SK-N-SH (cell line): ENCODE measurements at regions not wholly inside any gene's neighbourhood (a gene's known extent, or its start where the extent isn't known, plus 50 kb on each side); places are given as distances from the start of the nearest gene placed in this dataset.

Experiments
- CTCF ChIA-PET: fragments of 300-600, 350-600 bp; formaldehyde crosslinking; extraction: SDS; loops from one replicate; lab custom pipeline; 2021; lab: Yijun Ruan, JAX
- POLR2A ChIA-PET: fragments of 350-600 bp; sonication (Branson Sonifier 250); formaldehyde crosslinking; extraction: SDS; loops from one replicate; lab custom pipeline; 2020; ENCODE audit warnings: antibody characterized with exemption, inconsistent platforms; lab: Yijun Ruan, JAX
- DNase-seq: peaks from one replicate; pipeline ENCODE4 v3.0.0; 2012
- H2AFZ ChIP-seq: fragments of 200-600 bp; sonication (generic); 2 replicates; pipeline ENCODE4 v1.8.1; 2016; ENCODE audit warnings: antibody characterized with exemption, mild to moderate bottlenecking, low read depth
- H3F3A ChIP-seq: fragments of 200-600 bp; sonication (generic); replicated peaks from 2 replicates; pipeline ENCODE3; 2016; ENCODE audit warnings: antibody characterized with exemption, mild to moderate bottlenecking; ENCODE audit not compliant: insufficient read depth
- H3K27ac ChIP-seq, 2 experiments: fragments of 200-500 bp in 1 of 2; fragments of 200-600 bp in 1 of 2; sonication (Bioruptor generic) in 1 of 2; sonication (generic), shearing (Covaris generic) in 1 of 2; 2 replicates each; pipeline versions ENCODE4 v1.5.1 to v1.6.1; 2014 to 2016; ENCODE audit warnings: low read depth in 2 of 2, inconsistent platforms in 1 of 2, low read length in 1 of 2, mild to moderate bottlenecking in 1 of 2, mixed read lengths in 1 of 2
- H3K27me3 ChIP-seq: fragments of 200-600 bp; sonication (generic), shearing (Covaris generic); 2 replicates; pipeline ENCODE4 v1.6.1; 2016; ENCODE audit warnings: mixed run types; ENCODE audit not compliant: insufficient read depth
- H3K36me3 ChIP-seq, 2 experiments: fragments of 200-500 bp in 1 of 2; fragments of 200-600 bp in 1 of 2; sonication (Bioruptor generic) in 1 of 2; sonication (generic) in 1 of 2; replicated peaks in 1 of 2; 2 replicates each; pipeline versions ENCODE3 to v1.5.1; 2014 to 2016; ENCODE audit warnings: low read length in 1 of 2, mild to moderate bottlenecking in 1 of 2; ENCODE audit not compliant: insufficient read depth in 2 of 2, control insufficient read depth in 1 of 2
- H3K4me1 ChIP-seq, 2 experiments: fragments of 200-500 bp in 1 of 2; fragments of 200-600 bp in 1 of 2; sonication (Bioruptor generic) in 1 of 2; sonication (generic), shearing (Covaris generic) in 1 of 2; 2 replicates each; pipeline versions ENCODE4 v1.5.1 to v1.6.1; 2014 to 2016; ENCODE audit warnings: low read depth in 1 of 2, low read length in 1 of 2, mixed run types in 1 of 2; ENCODE audit not compliant: insufficient read depth in 2 of 2, control insufficient read depth in 1 of 2
- H3K4me2 ChIP-seq: fragments of 200-600 bp; sonication (generic), shearing (Covaris generic); 2 replicates; pipeline ENCODE4 v1.6.1; 2017; ENCODE audit warnings: mixed run types
- H3K4me3 ChIP-seq, 2 experiments: fragments of 200-500 bp in 1 of 2; fragments of 200-600 bp in 1 of 2; sonication (Bioruptor generic) in 1 of 2; sonication (generic), shearing (Covaris generic) in 1 of 2; 2 replicates each; pipeline versions ENCODE4 v1.5.1 to v1.8.1; 2014 to 2016; ENCODE audit warnings: low read depth in 2 of 2, inconsistent platforms in 1 of 2, low read length in 1 of 2, mild to moderate bottlenecking in 1 of 2, mixed read lengths in 1 of 2, moderate library complexity in 1 of 2
- H3K79me2 ChIP-seq: fragments of 200-600 bp; sonication (generic); 2 replicates; pipeline ENCODE4 v1.8.1; 2017; ENCODE audit warnings: mild to moderate bottlenecking; ENCODE audit not compliant: insufficient read depth
- H3K9ac ChIP-seq: fragments of 200-600 bp; sonication (generic); 2 replicates; pipeline ENCODE4 v1.6.1; 2017; ENCODE audit warnings: mixed run types
- H3K9me2 ChIP-seq: fragments of 200-600 bp; sonication (generic); 2 replicates; pipeline ENCODE4 v1.6.1; 2017; ENCODE audit warnings: mixed run types
- H3K9me3 ChIP-seq: fragments of 200-600 bp; sonication (generic); 2 replicates; pipeline ENCODE4 v1.6.1; 2017; ENCODE audit warnings: mixed run types, mild to moderate bottlenecking, moderate library complexity
- H4K20me1 ChIP-seq: fragments of 200-600 bp; sonication (generic); 2 replicates; pipeline ENCODE4 v1.6.1; 2017; ENCODE audit warnings: mild to moderate bottlenecking, mixed run types; ENCODE audit not compliant: insufficient read depth
- CHD2 ChIP-seq: fragments of 150-350 bp; IDR thresholded peaks from 2 replicates; pipeline ENCODE4 v1.6.1; 2018; ENCODE audit warnings: low read length; ENCODE audit not compliant: partially characterized antibody
- CTCF ChIP-seq: fragments of 200-600 bp; sonication (generic); IDR thresholded peaks from 2 replicates; pipeline ENCODE4 v1.6.1; 2017; ENCODE audit warnings: antibody characterized with exemption, mild to moderate bottlenecking, moderate library complexity
- ELF1 ChIP-seq: IDR thresholded peaks from 2 replicates; pipeline ENCODE4 v1.4.0; 2012
- FOSL2 ChIP-seq: IDR thresholded peaks from 2 replicates; pipeline ENCODE4 v1.4.0; 2012; ENCODE audit warnings: low read depth, mild to moderate bottlenecking, moderate library complexity, borderline replicate concordance
- FOXM1 ChIP-seq: IDR thresholded peaks from 2 replicates; pipeline ENCODE4 v1.4.0; 2012; ENCODE audit warnings: low read depth, mild to moderate bottlenecking
- GABPA ChIP-seq: IDR thresholded peaks from 2 replicates; pipeline ENCODE4 v1.4.0; 2012; ENCODE audit warnings: low read depth, mild to moderate bottlenecking
- IRF3 ChIP-seq: fragments of 150-350 bp; IDR thresholded peaks from 2 replicates; pipeline ENCODE4 v1.6.1; 2016; ENCODE audit warnings: mild to moderate bottlenecking, low read depth, low read length
- JUND ChIP-seq: IDR thresholded peaks from 2 replicates; pipeline ENCODE4 v1.4.0; 2012
- MEF2A ChIP-seq: IDR thresholded peaks from 2 replicates; pipeline ENCODE4 v1.4.0; 2012; ENCODE audit warnings: low read depth, borderline replicate concordance
- NFIC ChIP-seq: IDR thresholded peaks from 2 replicates; pipeline ENCODE4 v1.4.0; 2012; ENCODE audit warnings: borderline replicate concordance
- NRF1 ChIP-seq: IDR thresholded peaks from 2 replicates; pipeline ENCODE4 v1.6.1; 2012; ENCODE audit warnings: low read depth, mild to moderate bottlenecking, low read length
- PBX3 ChIP-seq: IDR thresholded peaks from 2 replicates; pipeline ENCODE4; 2012
- RAD21 ChIP-seq: IDR thresholded peaks from 2 replicates; pipeline ENCODE4 v1.6.1; 2012; ENCODE audit warnings: mild to moderate bottlenecking, low read length
- RCOR1 ChIP-seq: fragments of 150-350 bp; IDR thresholded peaks from 2 replicates; pipeline ENCODE4 v1.6.1; 2017; ENCODE audit warnings: antibody characterized with exemption, low read length
- REST ChIP-seq: IDR thresholded peaks from 2 replicates; pipeline ENCODE4 v1.6.1; 2012; ENCODE audit warnings: mild to moderate bottlenecking, low read depth, low read length, moderate library complexity
- RFX5 ChIP-seq: IDR thresholded peaks from 2 replicates; pipeline ENCODE4 v1.6.1; 2012; ENCODE audit warnings: mild to moderate bottlenecking, improper control_type of control experiment, low read length
- RXRA ChIP-seq: IDR thresholded peaks from 2 replicates; pipeline ENCODE4 v1.4.0; 2012; ENCODE audit warnings: low read depth, mild to moderate bottlenecking, borderline replicate concordance
- SIN3A ChIP-seq: IDR thresholded peaks from 2 replicates; pipeline ENCODE4 v1.6.1; 2012; ENCODE audit warnings: low read depth, mild to moderate bottlenecking, low read length, moderate library complexity, borderline replicate concordance
- SMC3 ChIP-seq: IDR thresholded peaks from 2 replicates; pipeline ENCODE4 v1.6.1; 2012; ENCODE audit warnings: low read depth, low read length, improper control_type of control experiment
- TCF12 ChIP-seq: IDR thresholded peaks from 2 replicates; pipeline ENCODE4 v1.4.0; 2012
- TEAD4 ChIP-seq: IDR thresholded peaks from 2 replicates; pipeline ENCODE4 v1.4.0; 2012; ENCODE audit warnings: mild to moderate bottlenecking, borderline replicate concordance; ENCODE audit not compliant: insufficient read depth
- USF2 ChIP-seq: fragments of 150-350 bp; IDR thresholded peaks from 2 replicates; pipeline ENCODE4 v1.6.1; 2017; ENCODE audit warnings: antibody characterized with exemption, low read length, low read depth, borderline replicate concordance
- YY1 ChIP-seq: IDR thresholded peaks from 2 replicates; pipeline ENCODE4 v1.4.0; 2012; ENCODE audit warnings: low read depth, mild to moderate bottlenecking
- ZBTB33 ChIP-seq: IDR thresholded peaks from 2 replicates; pipeline ENCODE4 v1.4.0; 2012; ENCODE audit warnings: low read depth, borderline replicate concordance
- WGBS: methylation state at CpG from one replicate; pipeline ENCODE4 v1.1.6; 2017; ENCODE audit warnings: low lambda C conversion rate; 5-methylcytosine and 5-hydroxymethylcytosine counted together

- TF ChIP-seq ZBTB33 (0 out of 2 replicates have a peak, but pooled peaks have one; percentile 55), CTCF (no peak), GABPA (no peak), FOXM1 (peak; percentile 98), CHD2 (no peak), YY1 (peak; percentile 32; the same call in 1 of the 2 replicates), ELF1 (no peak), JUND (peak; percentile 91), SIN3A (no peak), TCF12 (peak; percentile 93), TEAD4 (peak; percentile 96), RXRA (peak; percentile 46; the same call in 1 of the 2 replicates), PBX3 (peak; percentile 92), RFX5 (no peak)
These were observed 378.0 kb downstream of the LRRC70 start (continued) for GRCh38 chr5:62956597-62956996.

- H3K4me2 ChIP-seq: no peak overlapping the region
- H3K9me2 ChIP-seq: no peaks in the 10 kb centered on the region
- peaks cover 15% of the 10 kb centered on the region for H3F3A ChIP-seq
- WGBS: 37% methylated on average over 2 of the region's 2 CpGs
- no peaks in the 10 kb centered on the region for H3K9me3 ChIP-seq
- CTCF ChIA-PET: no interaction called here
- H3K27me3 ChIP-seq: no peaks in the 10 kb centered on the region
- no peak overlapping the region for H3K9ac ChIP-seq
- POLR2A ChIA-PET: no interaction called here
- no peaks in the 10 kb centered on the region for H3K36me3 ChIP-seq
- H3K27ac ChIP-seq: no peak overlapping the region
- peaks cover 0 to 16% of the 10 kb centered on the region in 2 experiments; a peak in 1 of 4 replicates for H3K4me1 ChIP-seq
- no peaks in the 10 kb centered on the region for H4K20me1 ChIP-seq
- H2AFZ ChIP-seq: no peak overlapping the region
- no peak for DNase-seq
- H3K79me2 ChIP-seq: no peaks in the 10 kb centered on the region
- H3K4me3 ChIP-seq: no peak overlapping the region
- no peak for TF ChIP-seq USF2
- TF ChIP-seq NRF1: no peak
- TF ChIP-seq TEAD4: no peak
- TF ChIP-seq REST: no peak
- TF ChIP-seq IRF3: no peak
- no peak for TF ChIP-seq SIN3A
- TF ChIP-seq RCOR1: no peak
- TF ChIP-seq SMC3: no peak
- TF ChIP-seq ELF1: no peak
- TF ChIP-seq RAD21: no peak
- TF ChIP-seq FOSL2: no peak
- TF ChIP-seq JUND: no peak
- no peak for TF ChIP-seq NFIC
- TF ChIP-seq MEF2A: no peak
- TF ChIP-seq CHD2: no peak
These were observed 376.0 kb downstream of the LRRC70 start for GRCh38 chr5:62954578-62954977.
